Caco-2 (cell line): ENCODE measurements at regions not wholly inside any gene's neighbourhood (a gene's known extent, or its start where the extent isn't known, plus 50 kb on each side); places are given as distances from the start of the nearest gene placed in this dataset.

Experiments used
- BruUV-seq: library from RNA; stranded (reverse); fragments of 400-500 nt; replicated peaks from 2 replicates; lab custom pipeline; 2021; lab: Mats Ljungman, UMichigan
- CTCF ChIA-PET: fragments of 300-600 bp; sonication (Branson Sonifier 250); formaldehyde crosslinking; loops from one replicate; lab custom pipeline; 2022; ENCODE audit warnings: antibody characterized with exemption; lab: Charles Lee
- POLR2A ChIA-PET: fragments of 300-600 bp; sonication (Branson Sonifier 250); formaldehyde crosslinking; loops from one replicate; lab custom pipeline; 2022; ENCODE audit warnings: antibody characterized with exemption; lab: Charles Lee
- DNase-seq, 2 experiments: peaks; one replicate each; pipeline versions ENCODE4 v3.0.0 to v3.0.0-alpha.2; 2020 to 2022
- H3K27me3 ChIP-seq: replicated peaks from 2 replicates; pipeline ENCODE4 v1.6.0; 2011; ENCODE audit warnings: low read length; ENCODE audit not compliant: control insufficient read depth, insufficient read depth
- H3K36me3 ChIP-seq: 2 replicates; pipeline ENCODE4 v1.5.1; 2011; ENCODE audit warnings: low read length; ENCODE audit not compliant: control insufficient read depth, insufficient read depth
- H3K4me1 ChIP-seq: fragments of 250-450 bp; sonication (Bioruptor Pico); 2 replicates; pipeline ENCODE4 v1.5.1; 2020; ENCODE audit warnings: mild to moderate bottlenecking
- H3K4me3 ChIP-seq: 2 replicates; pipeline ENCODE4 v1.5.1; 2011; ENCODE audit warnings: low read depth, mild to moderate bottlenecking, control low read depth, low read length
- H3K9me3 ChIP-seq: fragments of 250-450 bp; sonication (Bioruptor Pico); 2 replicates; pipeline ENCODE4 v1.5.1; 2020; ENCODE audit warnings: mild to moderate bottlenecking, moderate library complexity
- H3K27ac Mint-ChIP-seq: one replicate; pipeline ENCODE4 v1.8.0; 2022; ENCODE audit warnings: mixed read lengths; ENCODE audit not compliant: unreplicated experiment
- H3K27me3 Mint-ChIP-seq: one replicate; pipeline ENCODE4 v1.8.0; 2022; ENCODE audit warnings: mixed read lengths; ENCODE audit not compliant: insufficient read depth, unreplicated experiment
- H3K36me3 Mint-ChIP-seq: one replicate; pipeline ENCODE4 v1.8.0; 2022; ENCODE audit warnings: mild to moderate bottlenecking, mixed read lengths; ENCODE audit not compliant: insufficient read depth, unreplicated experiment
- H3K4me1 Mint-ChIP-seq: one replicate; pipeline ENCODE4 v1.8.0; 2022; ENCODE audit warnings: low read depth, mixed read lengths; ENCODE audit not compliant: unreplicated experiment
- H3K4me3 Mint-ChIP-seq: one replicate; pipeline ENCODE4 v1.8.0; 2022; ENCODE audit warnings: mild to moderate bottlenecking, moderate library complexity, mixed read lengths; ENCODE audit not compliant: unreplicated experiment
- H3K9me3 Mint-ChIP-seq: one replicate; pipeline ENCODE4 v1.8.0; 2022; ENCODE audit warnings: mixed read lengths; ENCODE audit not compliant: unreplicated experiment
- CTCF ChIP-seq, 2 experiments: fragments of 200-600 bp in 1 of 2; IDR thresholded peaks; 1 replicate in 1 of 2; 2 replicates in 1 of 2; pipeline versions ENCODE4 v1.5.1 to v1.8.0; 2011 to 2022; ENCODE audit warnings: antibody characterized with exemption in 1 of 2, control low read depth in 1 of 2, inconsistent platforms in 1 of 2, low read depth in 1 of 2, low read length in 1 of 2, mild to moderate bottlenecking in 1 of 2, moderate library complexity in 1 of 2; ENCODE audit not compliant: insufficient read depth in 1 of 2, severe bottlenecking in 1 of 2, unreplicated experiment in 1 of 2
- intact Hi-C: fragments of 100-400 bp; cut with micrococcal nuclease; formaldehyde crosslinking; loops from one replicate; pipeline ENCODE4 v1.10.0; 2022; ENCODE audit not compliant: unreplicated experiment

DNA sequence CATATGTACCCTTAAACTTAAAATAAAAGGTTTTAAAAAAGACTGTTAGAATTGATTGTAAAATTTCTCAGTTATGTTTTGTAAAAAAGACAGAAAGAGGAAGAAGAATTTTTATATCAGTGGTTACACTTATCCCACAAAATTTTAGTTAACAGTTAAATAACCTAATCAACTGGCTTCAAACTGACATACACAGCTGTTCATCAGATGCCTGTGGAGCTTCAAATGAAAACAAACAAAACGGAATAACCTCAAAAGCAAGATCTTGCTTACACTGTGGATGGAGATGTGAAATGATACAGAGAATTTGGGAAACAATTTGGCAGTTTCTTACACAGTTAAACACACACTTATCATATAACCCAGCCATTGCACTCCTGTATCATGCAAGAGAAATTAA is 521.0 kb downstream of the ETS1 start:
- Mint-ChIP-seq H3K4me3 (no peak overlapping the region), H3K27me3 (peaks cover 3% of the 10 kb centered on the region), H3K27ac (no peak overlapping the region), H3K9me3 (no peaks in the 10 kb centered on the region), H3K36me3 (no peaks in the 10 kb centered on the region), H3K4me1 (no peaks in the 10 kb centered on the region)
- Histone ChIP-seq H3K27me3 (no peaks in the 10 kb centered on the region), H3K9me3 (no peaks in the 10 kb centered on the region; the same call in 1 of the 2 replicates), H3K4me3 (no peak overlapping the region), H3K36me3 (no peaks in the 10 kb centered on the region), H3K4me1 (no peaks in the 10 kb centered on the region)
- intact Hi-C loops: no loop called here
- ChIA-PET CTCF (no interaction called here), POLR2A (no interaction called here)
- no peak for DNase-seq
- no TSS peak for BruUV-seq
- no peak for TF ChIP-seq CTCF (IDR thresholded peaks at IDR 0.05; ENCODE audit: insufficient read depth in 1 of 2, low read depth in 1 of 2, low read length in 1 of 2, severe bottlenecking in 1 of 2, unreplicated experiment in 1 of 2)

GRCh38 chr11:128061281-128061871 is 526.0 kb downstream of the ETS1 start:
- Histone ChIP-seq H3K27me3 (no peaks in the 10 kb centered on the region), H3K36me3 (no peaks in the 10 kb centered on the region), H3K4me3 (no peak overlapping the region), H3K4me1 (no peaks in the 10 kb centered on the region), H3K9me3 (no peaks in the 10 kb centered on the region; the same call in 1 of the 2 replicates)
- POLR2A ChIA-PET: no interaction called here
- H3K27ac Mint-ChIP-seq: no peak overlapping the region
- intact Hi-C loops: no loop called here
- no peak overlapping the region for H3K4me3 Mint-ChIP-seq
- peaks cover 5% of the 10 kb centered on the region for H3K27me3 Mint-ChIP-seq
- DNase-seq: no peak
- H3K4me1 Mint-ChIP-seq: no peaks in the 10 kb centered on the region
- no peak for TF ChIP-seq CTCF (IDR thresholded peaks at IDR 0.05; ENCODE audit: insufficient read depth in 1 of 2, low read depth in 1 of 2, low read length in 1 of 2, severe bottlenecking in 1 of 2, unreplicated experiment in 1 of 2)
- H3K9me3 Mint-ChIP-seq: no peaks in the 10 kb centered on the region
- CTCF ChIA-PET: no interaction called here
- no peaks in the 10 kb centered on the region for H3K36me3 Mint-ChIP-seq
- no TSS peak for BruUV-seq

- Histone ChIP-seq H3K4me1 (no peaks in the 10 kb centered on the region), H3K9me3 (no peaks in the 10 kb centered on the region), H3K36me3 (no peaks in the 10 kb centered on the region), H3K27me3 (no peaks in the 10 kb centered on the region), H3K4me3 (no peak overlapping the region)
- DNase-seq: no peak
- Mint-ChIP-seq H3K9me3 (no peaks in the 10 kb centered on the region), H3K27me3 (peaks cover 10% of the 10 kb centered on the region), H3K4me1 (no peaks in the 10 kb centered on the region), H3K27ac (no peak overlapping the region), H3K36me3 (no peaks in the 10 kb centered on the region), H3K4me3 (no peak overlapping the region)
- no peak for TF ChIP-seq CTCF (IDR thresholded peaks at IDR 0.05; ENCODE audit: insufficient read depth in 1 of 2, low read depth in 1 of 2, low read length in 1 of 2, severe bottlenecking in 1 of 2, unreplicated experiment in 1 of 2)
- ChIA-PET POLR2A (no interaction called here), CTCF (interaction anchor here (0.6 kb wide), 1 partner anchor 9 kb away, joined by 3 read pairs; no protein-coding TSS in a partner anchor)
- intact Hi-C loops: no loop called here
- no TSS peak for BruUV-seq
Measured at GRCh38 chr11:128058580-128059208, 528.7 kb downstream of the ETS1 start.
